GM18868 (cell line): ENCODE measurements at regions not wholly inside any gene's neighbourhood (a gene's known extent, or its start where the extent isn't known, plus 50 kb on each side); places are given as distances from the start of the nearest gene placed in this dataset.
"Not testable (repeated sequence)": the region's sequence is repeated elsewhere in the genome, so short reads cannot be mapped to it uniquely, and the experiment has no call there.

Experiments used
- ATAC-seq: cut with Tn5 transposase; IDR thresholded peaks from one replicate; pipeline ENCODE4 v1.9.1; 2021; ENCODE audit warnings: mild to moderate bottlenecking, moderate library complexity; ENCODE audit not compliant: unreplicated experiment

- ATAC-seq, result no peak
Measured at GRCh38 chr7:22066522-22066921, 120.8 kb upstream of the CDCA7L start.

GRCh38 chr7:22064816-22065215, 119.1 kb upstream of the CDCA7L start:
- no peak for ATAC-seq

- ATAC-seq, result no peak
Measured at GRCh38 chr7:22061775-22062174, 116.1 kb upstream of the CDCA7L start.

GRCh38 chr7:22060863-22061262, 115.2 kb upstream of the CDCA7L start:
- ATAC-seq, result no peak

- ATAC-seq, result no peak
Measured at GRCh38 chr7:22060197-22060596, 114.5 kb upstream of the CDCA7L start.

GRCh38 chr7:22055226-22055625, 109.5 kb upstream of the CDCA7L start:
- no peak for ATAC-seq

GRCh38 chr7:22052674-22053365, 107.1 kb upstream of the CDCA7L start:
- no peak for ATAC-seq

- ATAC-seq, result no peak
Measured at GRCh38 chr7:22051886-22052673, 106.4 kb upstream of the CDCA7L start.

GRCh38 chr7:22049766-22050500, 104.2 kb upstream of the CDCA7L start:
- ATAC-seq, result no peak

- no peak for ATAC-seq
Measured at GRCh38 chr7:22043367-22043766, 97.7 kb upstream of the CDCA7L start.

GRCh38 chr7:22040923-22041595, 95.4 kb upstream of the CDCA7L start:
- no peak for ATAC-seq

GRCh38 chr7:22039670-22040069, 94.0 kb upstream of the CDCA7L start:
- ATAC-seq, result no peak

GRCh38 chr7:22032356-22032755, 86.7 kb upstream of the CDCA7L start:
- not testable (repeated sequence) for ATAC-seq

GRCh38 chr7:22028656-22029055, 83.0 kb upstream of the CDCA7L start:
- not testable (repeated sequence) for ATAC-seq

- ATAC-seq, result no peak
Measured at GRCh38 chr7:22027475-22027874, 81.8 kb upstream of the CDCA7L start.

GRCh38 chr7:22025983-22026382, 80.3 kb upstream of the CDCA7L start:
- no peak for ATAC-seq

GRCh38 chr7:22025075-22025474, 79.4 kb upstream of the CDCA7L start:
- no peak for ATAC-seq

- ATAC-seq, result no peak
Measured at GRCh38 chr7:22019931-22020330, 74.2 kb upstream of the CDCA7L start.

GRCh38 chr7:22016507-22016906, 70.8 kb upstream of the CDCA7L start:
- peak; percentile 76 for ATAC-seq

GRCh38 chr7:22013711-22014110, 68.0 kb upstream of the CDCA7L start:
- ATAC-seq, result no peak

GRCh38 chr7:22008683-22009082, 63.0 kb upstream of the CDCA7L start:
- ATAC-seq, result no peak
